Brain microvascular endothelial cell (primary cell): ENCODE measurements at regions not wholly inside any gene's neighbourhood (a gene's known extent, or its start where the extent isn't known, plus 50 kb on each side); places are given as distances from the start of the nearest gene placed in this dataset.

Experiments used
- DNase-seq: peaks from one replicate; pipeline ENCODE4 v3.0.0-alpha.2; 2020
- H3K27ac ChIP-seq: fragments of 250-450 bp; sonication (Bioruptor Pico); 2 replicates; pipeline ENCODE4 v1.5.1; 2020; ENCODE audit warnings: mild to moderate bottlenecking, moderate library complexity
- H3K27me3 ChIP-seq: fragments of 250-450 bp; sonication (Bioruptor Pico); replicated peaks from 2 replicates; pipeline ENCODE4 v1.5.1; 2020; ENCODE audit warnings: mild to moderate bottlenecking
- H3K36me3 ChIP-seq: fragments of 250-450 bp; sonication (Bioruptor Pico); replicated peaks from 2 replicates; pipeline ENCODE4 v1.5.1; 2020; ENCODE audit warnings: mild to moderate bottlenecking
- H3K4me3 ChIP-seq: 2 replicates; pipeline ENCODE4 v1.5.1; 2011; ENCODE audit warnings: low read depth, mild to moderate bottlenecking, control low read depth, low read length, moderate library complexity
- in situ Hi-C: cut with HindIII; loops from 2 replicates; pipeline ENCODE4 v1.10.0; 2017; ENCODE audit warnings: low sequenced_read_pairs, low pct_ligation_motif_present
- TF ChIP-seq, protein P1 (sequence below): IDR thresholded peaks from 2 replicates; pipeline ENCODE4 v1.5.1; 2011; ENCODE audit warnings: low read depth, mild to moderate bottlenecking, moderate library complexity, low read length, control low read depth, inconsistent platforms; ENCODE audit errors: missing control alignments

DNA sequence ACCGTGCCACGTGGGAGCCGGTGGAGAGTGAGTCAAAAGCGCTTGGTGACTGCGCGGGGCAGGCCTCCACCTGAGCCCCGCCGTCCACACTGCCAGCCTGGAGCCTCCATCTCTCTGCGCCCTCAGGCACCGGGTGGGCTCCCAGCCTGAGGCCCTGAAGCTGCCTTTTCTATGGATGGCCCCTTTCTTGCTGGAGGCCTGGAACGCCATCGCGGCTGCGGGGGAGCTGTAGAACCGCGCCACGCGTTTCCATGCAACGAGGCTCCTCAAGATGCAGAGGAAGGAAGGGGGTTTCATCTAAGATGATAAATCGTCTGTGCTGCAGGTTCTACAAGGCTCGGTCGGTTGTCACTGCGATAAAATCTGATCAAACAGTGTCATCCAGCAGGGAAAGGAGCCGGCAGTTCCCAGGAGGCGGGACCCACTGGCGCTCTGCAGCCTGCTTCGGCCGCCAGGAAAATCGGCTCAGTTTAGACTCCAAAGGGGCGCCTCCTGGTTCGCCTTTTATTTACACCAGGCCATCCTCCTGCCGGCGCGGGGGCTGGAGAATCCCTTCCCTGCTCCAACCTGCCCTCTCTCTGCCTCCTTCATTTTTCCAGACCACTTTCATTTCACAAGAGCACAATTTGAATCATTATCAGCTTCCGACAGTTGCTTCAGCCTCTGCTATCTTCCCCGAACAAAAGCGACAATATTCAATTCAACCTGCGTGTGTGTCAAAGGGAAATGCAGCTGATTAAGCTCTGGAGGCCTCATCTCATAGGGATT lies 624.4 kb downstream of the BRD1 start:
- in situ Hi-C loops, result no loop called here
- DNase-seq, result no peak
- no peaks in the 10 kb centered on the region for H3K27me3 ChIP-seq
- TF ChIP-seq, protein P1, sequence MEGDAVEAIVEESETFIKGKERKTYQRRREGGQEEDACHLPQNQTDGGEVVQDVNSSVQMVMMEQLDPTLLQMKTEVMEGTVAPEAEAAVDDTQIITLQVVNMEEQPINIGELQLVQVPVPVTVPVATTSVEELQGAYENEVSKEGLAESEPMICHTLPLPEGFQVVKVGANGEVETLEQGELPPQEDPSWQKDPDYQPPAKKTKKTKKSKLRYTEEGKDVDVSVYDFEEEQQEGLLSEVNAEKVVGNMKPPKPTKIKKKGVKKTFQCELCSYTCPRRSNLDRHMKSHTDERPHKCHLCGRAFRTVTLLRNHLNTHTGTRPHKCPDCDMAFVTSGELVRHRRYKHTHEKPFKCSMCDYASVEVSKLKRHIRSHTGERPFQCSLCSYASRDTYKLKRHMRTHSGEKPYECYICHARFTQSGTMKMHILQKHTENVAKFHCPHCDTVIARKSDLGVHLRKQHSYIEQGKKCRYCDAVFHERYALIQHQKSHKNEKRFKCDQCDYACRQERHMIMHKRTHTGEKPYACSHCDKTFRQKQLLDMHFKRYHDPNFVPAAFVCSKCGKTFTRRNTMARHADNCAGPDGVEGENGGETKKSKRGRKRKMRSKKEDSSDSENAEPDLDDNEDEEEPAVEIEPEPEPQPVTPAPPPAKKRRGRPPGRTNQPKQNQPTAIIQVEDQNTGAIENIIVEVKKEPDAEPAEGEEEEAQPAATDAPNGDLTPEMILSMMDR, result no peak
- no peak overlapping the region for H3K4me3 ChIP-seq
- no peaks in the 10 kb centered on the region for H3K36me3 ChIP-seq
- no peak overlapping the region for H3K27ac ChIP-seq

DNA sequence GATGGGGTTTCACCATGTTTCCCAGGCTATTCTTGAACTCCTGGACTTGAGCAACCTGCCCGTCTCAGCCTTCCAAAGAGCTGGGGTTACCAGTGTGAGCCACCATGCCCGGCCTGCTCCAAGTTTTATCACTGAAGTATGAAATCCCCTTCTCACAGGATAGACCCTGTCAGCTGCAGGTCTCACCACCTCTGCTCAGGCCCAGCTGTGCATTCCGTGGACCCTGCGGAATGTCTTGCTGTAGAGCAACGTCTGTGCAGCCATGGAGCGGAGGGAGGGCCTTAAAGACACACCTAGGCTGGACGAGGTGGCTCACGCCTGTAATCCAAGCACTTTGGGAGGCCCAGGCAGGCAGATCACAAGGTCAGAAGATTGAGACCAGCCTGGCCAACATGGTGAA lies 625.4 kb downstream of the BRD1 start:
- TF ChIP-seq, protein P1, result no peak
- Histone ChIP-seq H3K4me3 (no peak overlapping the region), H3K27me3 (no peaks in the 10 kb centered on the region), H3K36me3 (no peaks in the 10 kb centered on the region), H3K27ac (no peak overlapping the region)
- no peak for DNase-seq
- in situ Hi-C loops, result no loop called here

DNA sequence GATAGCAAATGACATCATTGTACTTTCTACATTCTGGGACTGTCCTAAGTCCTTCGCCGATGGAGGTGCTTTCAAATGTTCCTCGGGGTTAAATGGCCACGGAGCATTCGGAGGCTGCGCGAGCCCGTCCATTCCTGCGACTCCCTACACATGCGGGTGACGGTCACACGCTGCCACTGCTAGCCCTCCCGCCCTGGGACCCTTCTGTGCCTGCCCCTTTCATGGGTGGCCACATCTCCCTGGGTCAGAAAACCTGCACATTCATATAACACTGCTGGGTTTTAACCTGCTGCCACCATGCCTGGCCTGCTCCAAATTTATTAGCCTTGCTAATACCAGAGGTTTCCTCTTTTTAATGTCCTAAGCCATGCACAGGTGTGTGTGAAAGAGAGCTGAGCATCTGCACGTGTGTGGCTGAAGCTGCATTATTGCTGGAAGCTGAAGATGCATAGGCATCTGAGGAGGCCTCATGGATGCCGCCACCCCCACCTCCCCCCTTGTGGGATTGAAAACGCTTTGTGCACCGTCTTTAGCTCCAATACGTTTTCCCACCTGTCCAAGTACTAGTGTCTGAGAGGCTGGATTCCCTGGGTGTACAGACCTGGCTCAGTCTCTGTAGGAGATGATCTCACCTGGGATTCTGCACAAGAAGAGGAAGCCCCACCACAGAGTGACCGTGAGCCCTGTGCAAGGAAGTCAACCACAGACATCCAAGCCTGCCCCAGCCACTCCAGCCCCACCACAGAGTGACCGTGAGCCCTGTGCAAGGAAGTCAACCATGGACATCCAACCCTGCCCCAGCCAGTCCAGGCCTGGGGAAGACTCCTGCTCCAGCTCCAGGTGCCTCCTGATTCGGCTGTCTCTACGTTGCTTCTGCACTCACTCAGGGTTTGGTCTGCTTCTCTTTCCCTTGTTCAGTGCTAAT lies 626.4 kb downstream of the BRD1 start:
- H3K36me3 ChIP-seq, result no peaks in the 10 kb centered on the region
- DNase-seq, result no peak
- in situ Hi-C loops, result no loop called here
- no peak overlapping the region for H3K27ac ChIP-seq
- H3K27me3 ChIP-seq, result no peaks in the 10 kb centered on the region
- TF ChIP-seq, protein P1, result no peak
- H3K4me3 ChIP-seq, result no peak overlapping the region

DNA sequence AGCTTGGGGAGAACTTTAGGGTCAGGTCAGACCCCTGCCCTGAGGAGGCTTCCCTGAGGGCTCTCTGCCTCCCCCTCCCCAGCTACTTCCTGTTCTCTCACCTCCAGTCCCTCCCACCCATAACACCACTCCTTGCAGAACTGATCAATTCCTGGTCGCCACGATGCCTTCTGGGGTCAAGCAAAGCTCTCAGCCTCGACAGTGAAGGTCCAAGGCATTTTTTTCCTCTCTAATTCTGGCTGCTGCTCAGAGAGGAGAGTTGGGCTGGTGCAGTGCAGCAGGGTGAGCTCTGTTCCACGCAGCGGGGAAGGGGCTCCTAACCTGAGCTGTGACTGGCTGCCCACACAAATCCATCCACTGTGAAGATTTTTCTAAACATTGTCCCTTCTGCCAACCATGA lies 628.4 kb downstream of the BRD1 start:
- Histone ChIP-seq H3K36me3 (no peaks in the 10 kb centered on the region), H3K4me3 (no peak overlapping the region), H3K27me3 (no peaks in the 10 kb centered on the region), H3K27ac (no peak overlapping the region)
- in situ Hi-C loops, result no loop called here
- DNase-seq, result no peak
- TF ChIP-seq, protein P1, result no peak

DNA sequence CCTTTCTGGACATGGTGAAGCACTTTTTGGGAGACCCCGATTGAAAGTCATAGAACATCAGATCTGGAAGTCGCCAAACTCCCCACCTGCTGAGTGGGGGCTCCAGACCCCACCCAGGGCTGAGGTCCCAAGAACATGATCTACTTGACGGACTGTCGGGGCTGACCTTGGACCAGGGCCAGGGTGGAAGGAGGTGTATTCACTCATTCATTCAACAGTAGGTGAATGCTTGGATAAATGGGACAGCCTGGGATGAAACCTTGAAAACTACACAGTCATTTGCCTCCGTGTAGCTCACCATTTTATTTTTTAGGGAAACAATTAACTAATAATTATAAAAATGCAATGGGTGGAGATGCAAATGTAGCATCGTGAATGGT lies 629.0 kb downstream of the BRD1 start:
- in situ Hi-C loops, result no loop called here
- TF ChIP-seq, protein P1, result no peak
- Histone ChIP-seq H3K27ac (no peak overlapping the region), H3K4me3 (no peak overlapping the region), H3K36me3 (no peaks in the 10 kb centered on the region), H3K27me3 (no peaks in the 10 kb centered on the region)
- no peak for DNase-seq
